NCI-H2107 treated with DMSO at 0.1 percent for 48 hours (cell line): ENCODE measurements at regions not wholly inside any gene's neighbourhood (a gene's known extent, or its start where the extent isn't known, plus 50 kb on each side); places are given as distances from the start of the nearest gene placed in this dataset.

ENCODE experiments used
- DNase-seq: peaks from one replicate; lab custom pipeline; 2025; ENCODE audit not compliant: unreplicated experiment; lab: John Stamatoyannopoulos, UW

GRCh38 chr13:47457626-47458025, 543.4 kb downstream of the SUCLA2 start:
- no peak for DNase-seq

DNA sequence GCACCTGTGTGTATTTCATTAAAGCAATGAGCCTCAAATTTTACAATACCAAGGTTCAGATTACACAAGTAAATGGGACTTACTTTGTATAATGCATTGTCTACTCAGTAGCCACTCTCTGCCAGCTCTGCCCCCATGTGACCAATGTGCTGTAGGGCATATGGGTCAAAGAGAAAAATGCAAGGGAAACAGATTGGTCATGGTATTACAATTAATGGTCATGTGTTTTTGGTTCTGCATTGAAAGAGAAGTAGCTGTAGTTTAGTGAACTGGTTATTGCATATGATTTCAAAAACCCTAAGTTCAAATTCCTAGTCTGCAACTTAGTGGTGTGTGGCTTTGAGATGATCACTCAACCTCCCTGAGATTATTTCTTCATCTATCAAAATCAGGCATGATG, 545.4 kb downstream of the SUCLA2 start:
- no peak for DNase-seq

GRCh38 chr13:47454986-47455385, 546.1 kb downstream of the SUCLA2 start:
- no peak for DNase-seq

GRCh38 chr13:47437406-47437805, 540.6 kb upstream of the HTR2A start:
- no peak for DNase-seq

DNA sequence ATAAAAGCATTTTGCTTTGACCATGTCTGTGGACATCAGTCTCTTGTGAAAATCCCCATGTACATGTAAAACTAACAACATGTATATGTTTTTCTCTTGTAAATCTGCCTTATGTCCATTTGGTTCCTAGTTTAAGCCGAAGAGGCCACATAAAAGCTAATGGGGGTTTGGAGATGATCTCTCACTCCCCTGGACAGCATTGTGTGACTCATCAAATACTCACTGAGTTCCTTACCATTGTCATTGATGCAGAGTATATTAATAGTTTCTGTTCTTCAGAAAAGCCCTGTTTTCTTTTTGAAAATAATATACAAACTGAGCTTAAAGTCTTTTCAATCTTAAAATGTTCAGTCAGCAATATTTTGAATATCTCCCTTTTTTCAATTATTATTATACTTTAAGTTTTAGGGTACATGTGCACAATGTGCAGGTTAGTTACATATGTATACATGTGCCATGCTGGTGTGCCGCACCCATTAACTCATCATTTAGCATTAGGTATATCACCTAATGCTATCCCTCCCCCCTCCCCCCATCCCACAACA, 536.7 kb upstream of the HTR2A start:
- no peak for DNase-seq

GRCh38 chr13:47426126-47426849, 529.4 kb upstream of the HTR2A start:
- no peak for DNase-seq

DNA sequence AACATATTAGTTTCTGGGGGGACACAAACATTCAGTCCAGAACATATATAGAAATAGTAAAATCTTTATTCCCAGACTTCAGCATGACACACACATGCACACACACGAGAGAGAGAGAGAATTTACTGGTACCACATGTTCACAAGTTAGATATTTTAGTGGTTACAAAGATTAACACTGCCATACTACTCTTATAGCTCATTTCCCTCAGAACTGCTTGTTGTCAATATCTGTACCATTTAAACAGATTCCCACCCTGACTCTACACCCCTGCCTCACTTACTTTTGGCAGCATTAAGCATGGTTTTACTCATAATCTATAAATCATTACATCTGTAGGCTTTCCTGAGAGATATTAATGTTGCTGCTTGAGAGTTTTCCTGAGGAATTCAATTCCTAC, 524.7 kb upstream of the HTR2A start:
- DNase-seq = no peak

GRCh38 chr13:47420568-47420967, 523.7 kb upstream of the HTR2A start:
- DNase-seq = no peak

- no peak for DNase-seq
These were observed 523.2 kb upstream of the HTR2A start for GRCh38 chr13:47420020-47420419.

DNA sequence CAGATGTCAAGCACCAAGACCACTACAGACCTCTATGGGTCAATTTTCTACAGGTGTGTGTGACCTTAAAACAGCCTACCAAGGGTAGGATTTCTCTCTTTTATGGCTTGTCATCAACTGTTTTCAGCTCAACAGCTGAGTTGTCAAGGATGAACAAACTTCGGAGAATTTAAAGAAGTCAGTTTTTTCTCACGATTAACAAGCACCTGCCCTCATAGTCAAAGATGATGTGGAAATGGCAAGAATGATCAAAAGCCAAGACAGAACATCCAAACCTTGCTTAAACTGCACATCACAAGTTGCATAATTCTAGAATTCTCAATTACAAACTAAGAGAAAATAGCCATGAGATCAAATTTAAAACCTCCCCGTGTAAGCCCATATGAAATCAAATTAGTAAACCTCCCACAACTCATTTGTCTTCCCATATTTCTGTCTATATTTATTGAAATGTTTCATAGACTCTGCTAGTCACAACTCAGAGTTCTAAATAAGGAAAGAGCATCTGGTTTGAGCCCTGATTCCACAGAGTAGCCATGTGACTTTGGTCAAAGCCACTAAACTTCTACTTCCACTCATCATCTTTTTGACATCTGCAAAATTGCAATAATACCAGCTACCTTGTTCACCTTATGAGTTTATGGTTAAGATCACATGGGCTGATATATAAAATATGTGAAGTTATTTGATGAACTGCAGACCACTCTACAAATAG, 521.5 kb upstream of the HTR2A start:
- no peak for DNase-seq

- DNase-seq = no peak
These were observed 520.6 kb upstream of the HTR2A start for GRCh38 chr13:47417485-47417884.

- no peak for DNase-seq
These were observed 518.2 kb upstream of the HTR2A start for GRCh38 chr13:47415048-47415447.

DNA sequence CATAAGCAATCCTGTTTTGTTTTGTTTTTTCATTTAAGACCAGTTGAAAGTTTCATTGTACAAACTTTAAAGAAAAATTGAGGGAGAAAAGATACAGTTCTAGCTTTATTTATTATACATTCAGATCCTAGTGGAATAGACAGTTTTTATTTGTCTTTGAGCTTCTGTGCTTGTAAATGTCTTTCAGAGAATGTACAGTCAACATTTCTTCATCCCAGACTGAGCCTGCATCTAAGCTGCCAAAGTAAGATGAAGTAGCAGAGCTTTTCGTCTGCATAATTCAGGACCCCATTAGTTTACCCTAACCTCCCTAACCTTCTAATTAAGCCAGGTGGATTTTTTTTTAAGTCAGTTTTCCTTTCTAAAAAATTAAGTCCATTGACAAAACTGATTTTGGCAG, 516.7 kb upstream of the HTR2A start:
- DNase-seq = no peak

DNA sequence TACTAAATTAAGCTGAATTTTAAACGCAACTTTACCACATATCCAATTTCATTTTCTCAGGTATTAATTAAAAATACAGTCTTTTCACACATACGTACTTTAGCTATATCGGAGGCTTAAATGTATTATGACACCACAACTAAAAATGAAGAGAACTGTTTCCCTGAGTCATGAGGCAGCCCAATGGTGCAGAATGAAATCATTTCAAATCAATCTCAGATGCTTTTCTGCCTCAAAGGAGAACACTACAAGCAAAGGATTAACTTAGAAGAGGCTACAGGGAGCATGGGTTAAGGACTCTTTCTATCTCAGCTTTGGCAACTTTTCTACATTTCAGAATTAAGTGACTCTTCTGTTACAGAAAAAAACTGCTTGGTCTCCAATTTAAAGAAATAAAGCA, 516.3 kb upstream of the HTR2A start:
- no peak for DNase-seq

- no peak for DNase-seq
These were observed 512.9 kb upstream of the HTR2A start for GRCh38 chr13:47409778-47410177.

DNA sequence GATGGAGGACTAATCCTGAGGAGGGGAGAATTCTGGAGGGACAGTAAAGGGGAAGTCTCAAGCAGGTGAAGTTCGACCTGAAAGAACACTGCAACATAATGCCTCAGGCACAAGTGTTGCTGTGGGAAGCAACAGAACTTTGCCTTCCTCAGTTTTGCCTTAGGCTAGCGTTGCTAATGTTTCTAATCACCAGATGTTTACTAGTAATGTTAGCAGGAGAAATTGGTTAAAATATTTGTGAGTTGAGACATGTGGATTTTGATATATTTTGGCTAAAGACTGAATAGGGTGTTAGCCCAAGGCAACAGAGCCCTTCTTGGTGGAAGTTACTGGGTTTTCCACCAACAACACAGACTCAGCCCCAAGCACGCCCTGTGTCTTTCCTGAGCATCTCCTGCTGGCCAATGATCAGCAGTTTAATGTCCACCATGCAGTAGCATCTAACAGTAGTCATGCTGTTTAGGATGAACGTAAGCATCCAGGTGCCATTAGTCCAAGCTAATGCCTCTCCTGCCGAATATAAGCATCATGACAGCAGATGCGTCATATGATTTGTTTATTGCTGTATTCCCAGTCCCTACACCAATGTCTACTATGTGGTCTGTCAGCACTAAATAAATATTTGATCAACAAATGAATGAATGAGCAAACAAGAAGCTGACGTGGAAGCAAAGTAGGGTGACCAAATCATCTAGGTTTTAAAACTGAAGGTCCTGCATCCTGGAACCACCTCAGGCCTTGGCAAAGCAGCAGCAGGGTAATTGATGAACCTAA, 511.9 kb upstream of the HTR2A start:
- DNase-seq = no peak

GRCh38 chr13:47407808-47408207, 511.0 kb upstream of the HTR2A start:
- no peak for DNase-seq

DNA sequence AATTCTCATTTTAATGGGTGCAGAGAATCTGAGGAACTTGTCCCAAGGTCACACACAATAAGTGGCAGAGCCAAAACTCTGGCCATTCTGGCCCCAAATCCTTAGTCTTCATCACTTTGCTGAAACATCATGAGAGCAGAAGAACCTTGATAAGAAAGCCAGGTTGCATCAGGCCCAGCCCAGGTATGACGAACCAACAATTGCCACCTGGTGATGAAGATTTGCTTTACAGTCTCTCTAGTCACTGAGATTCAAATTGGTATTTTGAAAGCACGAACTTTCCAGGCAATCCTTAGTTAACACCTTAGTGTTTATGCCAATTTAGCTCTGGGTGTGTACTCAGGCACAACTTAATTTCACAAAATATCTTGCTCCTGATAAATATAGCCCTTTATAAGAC, 502.7 kb upstream of the HTR2A start:
- no peak for DNase-seq

GRCh38 chr13:47397739-47398138, 500.9 kb upstream of the HTR2A start:
- DNase-seq = no peak

DNA sequence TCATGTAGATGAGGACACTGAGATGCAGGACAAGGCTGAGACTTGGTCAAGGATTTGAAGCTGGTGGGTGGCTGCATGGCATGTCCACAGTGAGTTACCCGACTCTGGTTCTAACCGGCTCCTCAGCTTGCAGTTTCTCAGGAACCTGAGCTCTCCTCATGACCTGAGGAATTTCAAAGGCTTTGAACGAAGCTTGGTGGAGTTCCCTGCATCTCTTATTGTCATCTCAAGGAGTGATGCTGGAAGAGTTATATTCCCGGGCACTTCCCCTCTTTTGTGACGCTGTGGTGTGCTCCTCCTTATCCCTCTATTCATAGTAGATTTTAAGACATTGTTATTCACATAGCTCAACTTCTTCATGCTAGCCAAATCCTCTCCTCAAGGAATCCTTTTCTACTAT, 500.1 kb upstream of the HTR2A start:
- no peak for DNase-seq

DNA sequence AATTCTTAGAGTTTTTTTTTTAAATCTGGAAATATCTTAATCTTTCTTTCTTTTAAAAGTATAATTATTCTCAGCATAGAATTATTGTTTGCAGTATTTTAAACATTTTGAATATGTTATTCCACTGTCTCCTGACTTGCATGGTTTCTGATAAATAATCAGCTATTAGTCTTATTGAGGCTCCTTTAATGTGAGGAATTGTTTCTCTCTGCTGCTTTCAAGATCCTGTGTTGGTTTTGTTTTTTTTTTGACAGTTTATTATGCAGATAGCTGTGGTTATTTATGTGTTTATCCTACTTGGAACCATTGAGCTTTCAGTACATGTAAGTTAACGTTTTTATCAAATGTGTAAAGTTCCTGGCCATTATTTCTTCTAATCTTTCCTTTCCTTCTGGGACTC, 477.9 kb upstream of the HTR2A start:
- DNase-seq = no peak

DNA sequence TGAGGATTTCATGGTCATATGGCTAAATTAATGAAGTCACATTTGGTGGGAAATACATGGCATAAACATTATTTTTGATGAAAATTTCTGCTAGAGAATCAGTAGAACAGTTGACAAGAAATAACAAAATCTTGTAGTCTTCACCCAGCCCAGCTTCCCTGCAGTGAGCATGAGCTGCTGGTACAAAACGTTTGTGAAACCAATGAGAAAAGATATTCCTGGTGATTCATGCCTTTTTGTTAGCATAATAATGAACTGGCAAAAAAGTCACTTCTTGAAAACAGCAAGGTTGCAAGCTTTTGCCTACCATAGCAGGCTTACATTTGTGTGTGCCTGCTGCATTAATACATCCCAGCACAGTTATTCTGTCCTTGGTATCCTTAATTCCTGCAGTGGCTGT, 475.9 kb upstream of the HTR2A start:
- no peak for DNase-seq
